Fibroblast of peridontal ligament (primary cell): ENCODE measurements at regions not wholly inside any gene's neighbourhood (a gene's known extent, or its start where the extent isn't known, plus 50 kb on each side); places are given as distances from the start of the nearest gene placed in this dataset.
A peak's percentile ranks its signal among the peaks of the same experiment; 100 is the strongest.
"Not testable (repeated sequence)": the region's sequence is repeated elsewhere in the genome, so short reads cannot be mapped to it uniquely, and the experiment has no call there.

ENCODE experiments used
- DNase-seq: peaks from one replicate; pipeline ENCODE4 v3.0.0-alpha.2; 2010; ENCODE audit errors: extremely low read depth

DNA sequence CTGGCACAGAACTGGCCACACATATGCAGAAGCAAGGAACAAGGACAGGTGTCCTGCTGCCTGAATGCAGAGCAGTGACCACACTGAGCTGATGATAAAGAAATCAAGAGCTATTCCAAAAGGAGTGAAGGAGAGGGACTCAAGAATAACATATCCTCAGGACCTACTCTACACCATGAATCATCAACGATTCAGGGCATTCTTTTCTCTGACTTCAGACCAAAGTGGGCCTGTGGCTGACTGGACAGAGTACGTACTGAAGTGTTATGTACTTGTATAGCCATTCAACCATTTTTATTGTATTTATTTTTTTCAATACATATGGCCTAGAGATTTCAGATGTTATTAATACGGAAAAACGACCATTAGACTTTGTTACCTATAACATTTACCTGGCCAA lies 177.5 kb upstream of the TMTC1 start:
- DNase-seq = no peak

DNA sequence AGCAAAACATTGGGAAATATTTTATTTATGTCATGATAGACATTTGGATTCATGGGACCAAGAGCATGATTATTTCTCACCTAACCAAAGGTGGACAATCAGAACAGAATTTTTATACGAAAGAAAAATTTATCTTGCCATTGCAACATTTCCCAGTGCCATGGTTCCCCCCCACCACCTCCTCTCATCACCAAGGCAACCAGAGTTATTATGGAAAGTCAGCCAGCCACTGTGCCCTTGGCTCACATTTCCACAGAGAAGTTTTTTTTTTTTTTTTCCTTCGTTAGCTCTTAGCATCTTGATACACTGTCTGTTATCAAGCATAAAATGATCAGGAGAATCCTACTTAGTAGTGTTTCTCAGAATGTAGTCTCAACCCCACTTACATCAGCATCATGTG lies 176.4 kb upstream of the TMTC1 start:
- no peak for DNase-seq

DNA sequence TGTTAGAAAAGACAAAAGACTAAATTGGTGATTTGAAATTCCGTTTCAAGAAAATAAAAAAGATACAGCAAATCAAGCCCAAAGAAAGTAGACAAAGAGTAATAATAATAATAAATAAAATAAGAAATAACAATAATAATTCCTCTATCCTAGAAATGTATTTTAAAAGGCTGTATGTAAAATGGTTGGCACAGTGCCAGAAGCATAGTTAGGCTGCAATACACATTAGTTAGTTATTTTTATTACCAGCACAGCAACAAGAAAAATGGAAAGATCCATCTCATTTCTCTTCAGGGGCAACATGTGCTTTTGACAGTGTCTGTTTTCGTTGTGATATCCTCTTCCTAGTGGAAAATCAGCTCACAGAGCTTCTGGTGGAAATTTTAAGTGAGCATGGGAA lies 174.1 kb upstream of the TMTC1 start:
- no peak for DNase-seq

DNA sequence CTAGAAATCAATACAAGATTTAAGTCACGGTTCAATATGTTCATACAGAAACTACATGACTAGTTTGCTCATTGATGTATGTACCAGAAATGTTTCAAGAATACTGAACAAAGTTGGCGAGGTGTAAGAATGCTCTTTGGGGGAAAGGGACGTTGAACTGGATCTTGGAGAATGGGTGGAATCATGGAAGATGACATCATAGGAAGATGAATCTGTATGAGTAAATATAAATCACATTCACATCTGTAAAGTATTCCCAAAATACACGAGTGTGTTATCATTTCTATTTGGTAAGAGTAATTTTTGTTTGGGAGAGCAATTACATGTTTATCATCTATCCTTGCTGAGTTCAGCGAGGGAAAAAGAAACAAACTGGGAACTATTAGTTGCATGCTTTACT lies 162.2 kb upstream of the TMTC1 start:
- DNase-seq = no peak

DNA sequence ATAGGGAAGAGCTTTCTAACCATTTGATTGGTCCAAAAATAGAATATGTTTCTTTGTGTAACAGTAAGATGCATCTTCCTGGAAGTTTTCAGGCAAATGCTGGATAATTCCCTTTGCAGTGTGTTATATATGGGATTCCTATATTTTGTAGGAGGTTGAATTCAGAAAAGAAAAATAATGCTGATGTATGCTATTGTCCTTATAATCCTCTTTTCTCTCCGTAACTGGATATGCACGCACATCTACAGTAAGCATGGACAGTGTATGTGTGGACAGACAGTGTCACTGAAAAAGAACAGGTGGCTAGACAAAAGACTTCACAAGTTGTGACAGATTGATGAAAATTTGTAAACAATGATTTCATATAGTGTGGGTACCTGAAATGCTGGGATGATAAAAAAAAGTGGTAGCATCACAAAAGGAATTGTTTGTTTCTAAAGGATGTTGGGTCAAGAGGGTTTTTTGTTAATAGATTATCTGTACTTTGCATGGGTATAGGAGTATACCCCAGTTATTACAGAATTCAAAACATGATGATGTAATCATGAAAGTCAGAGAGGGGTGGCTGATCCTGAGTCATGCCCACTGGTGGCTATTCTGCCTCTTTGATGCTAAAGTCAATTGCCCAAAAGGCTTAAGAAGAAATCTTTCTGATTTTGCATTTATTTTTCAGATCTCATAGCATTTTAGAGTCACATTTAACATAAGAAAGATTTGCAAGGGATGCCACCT lies 160.7 kb upstream of the TMTC1 start:
- DNase-seq = no peak

DNA sequence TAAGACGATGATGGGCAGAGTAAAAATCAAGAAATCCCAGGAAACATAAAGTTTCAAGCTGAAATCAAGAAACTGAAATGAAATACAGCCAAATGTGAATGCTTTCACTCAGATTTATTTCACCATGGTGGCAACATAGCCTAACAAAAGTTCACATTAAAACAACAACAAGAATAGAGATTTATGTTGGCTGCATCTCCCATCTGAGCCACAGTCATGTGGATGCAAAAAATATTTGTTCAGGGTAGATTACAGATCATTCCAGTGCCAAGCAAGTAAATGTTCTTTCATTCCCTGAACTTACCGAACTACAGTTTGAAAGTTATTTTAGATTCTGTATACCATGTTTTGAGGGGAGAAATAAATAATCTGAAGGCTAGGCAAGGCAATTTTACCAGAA lies 159.9 kb upstream of the TMTC1 start:
- DNase-seq = peak; percentile 21

DNA sequence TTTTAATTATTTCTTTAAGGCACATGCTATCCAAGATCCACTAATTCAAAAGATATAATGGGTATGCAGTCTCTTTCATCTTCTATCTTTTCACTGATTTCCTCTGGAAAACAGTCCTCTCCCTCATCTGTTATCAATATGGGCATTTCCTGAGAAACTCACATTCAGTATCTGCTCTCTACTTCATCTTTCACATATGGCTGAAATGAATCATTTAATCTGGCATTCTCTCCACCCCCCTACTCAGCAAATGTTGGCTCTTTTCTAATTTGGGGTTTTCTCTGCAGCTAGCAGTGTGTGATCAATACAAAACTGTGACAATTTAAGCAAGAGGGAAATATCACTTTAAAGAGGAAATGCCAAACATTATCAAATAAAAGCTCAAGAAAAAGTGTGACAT lies 157.1 kb upstream of the TMTC1 start:
- DNase-seq = no peak

DNA sequence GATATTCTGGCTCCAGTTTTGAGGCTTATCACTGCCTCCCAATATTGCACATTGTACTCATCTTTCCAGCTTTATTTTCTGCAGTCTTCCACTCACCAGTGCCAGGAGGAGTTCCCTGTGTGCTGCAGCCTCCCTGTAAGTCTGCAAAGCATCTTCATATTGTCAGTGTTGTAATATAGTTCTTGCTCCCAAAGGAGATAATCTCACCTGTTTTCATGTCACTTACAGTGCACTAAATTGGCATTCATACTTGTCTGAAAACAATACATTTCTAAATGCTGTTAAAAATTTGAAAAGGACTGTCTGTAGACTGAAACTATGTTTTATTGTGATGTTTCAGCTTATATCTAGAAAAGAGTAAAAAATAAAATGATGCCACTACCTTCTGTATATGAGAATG lies 146.8 kb upstream of the TMTC1 start:
- no peak for DNase-seq

DNA sequence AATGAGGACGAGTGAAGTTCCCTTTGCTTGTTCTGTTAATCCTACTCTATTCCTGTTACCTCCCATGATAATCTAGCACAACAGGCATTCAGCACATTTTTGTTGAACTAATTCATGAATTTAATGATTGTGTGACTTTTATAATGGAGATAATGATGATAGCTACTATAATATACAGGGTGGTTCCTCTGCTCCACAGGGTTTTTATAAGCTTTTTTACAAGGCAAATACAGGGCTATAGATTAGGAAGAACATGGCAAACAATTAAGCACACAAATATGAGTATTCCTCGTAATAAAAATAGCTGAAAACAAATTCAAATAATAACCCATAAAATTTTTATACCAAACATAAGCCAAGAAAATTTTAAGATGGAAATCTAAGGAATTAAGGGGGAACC lies 145.6 kb upstream of the TMTC1 start:
- no peak for DNase-seq

DNA sequence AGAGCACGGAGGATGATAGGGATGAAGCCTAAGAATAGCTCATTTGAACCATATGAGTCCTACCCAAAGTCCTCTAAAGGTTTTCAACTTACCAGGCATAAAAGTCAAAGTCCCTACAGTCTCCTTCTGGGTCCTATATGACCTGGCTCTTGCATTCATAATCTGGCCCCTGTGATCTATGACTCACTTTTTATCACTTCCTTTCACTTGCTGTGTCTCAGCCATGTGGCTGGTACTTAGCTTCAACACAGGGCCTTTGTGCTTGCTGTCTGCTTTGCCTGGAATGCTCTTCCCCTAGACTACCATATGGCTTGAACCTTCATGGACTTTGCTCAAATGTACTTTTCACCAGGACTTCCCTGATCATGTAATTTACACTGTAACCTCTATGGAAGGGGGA lies 137.6 kb upstream of the TMTC1 start:
- peak; percentile 1 for DNase-seq

DNA sequence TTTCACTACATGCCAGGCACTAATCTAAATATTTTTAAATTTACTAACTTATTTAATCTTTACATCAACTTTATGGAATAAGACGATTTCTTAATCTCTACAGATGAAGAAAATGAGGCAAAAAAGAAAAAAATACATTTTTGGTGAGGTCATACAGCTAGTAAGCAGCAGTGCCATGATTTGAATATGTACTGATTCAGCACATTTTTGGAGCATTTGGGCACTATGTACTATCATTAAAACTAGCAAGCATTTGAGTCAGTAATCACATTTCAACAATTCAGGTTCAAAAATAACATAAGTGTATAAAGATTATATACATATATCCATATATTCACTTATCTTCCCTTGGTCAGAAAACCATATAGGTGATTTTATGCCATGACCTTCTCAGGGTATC lies 124.4 kb upstream of the TMTC1 start:
- no peak for DNase-seq

DNA sequence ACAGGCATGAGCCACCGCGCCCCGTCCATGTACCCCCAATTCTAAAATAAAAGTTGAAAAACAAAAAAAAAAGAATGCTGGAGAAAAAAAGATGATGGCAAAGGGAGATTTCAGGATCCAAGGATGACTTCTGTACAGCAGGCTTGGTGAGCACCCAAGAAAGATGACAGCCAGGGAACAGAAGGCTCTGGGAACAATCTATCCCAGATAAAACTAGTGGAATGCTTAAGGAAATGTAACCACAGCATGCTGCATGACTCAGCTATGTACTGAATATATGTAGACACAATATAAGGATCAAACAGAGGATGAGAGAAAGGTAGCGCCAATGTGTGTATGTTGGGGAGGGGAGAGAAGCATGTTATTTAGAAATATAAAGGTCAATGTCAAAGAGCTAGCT lies 123.7 kb upstream of the TMTC1 start:
- DNase-seq = no peak

DNA sequence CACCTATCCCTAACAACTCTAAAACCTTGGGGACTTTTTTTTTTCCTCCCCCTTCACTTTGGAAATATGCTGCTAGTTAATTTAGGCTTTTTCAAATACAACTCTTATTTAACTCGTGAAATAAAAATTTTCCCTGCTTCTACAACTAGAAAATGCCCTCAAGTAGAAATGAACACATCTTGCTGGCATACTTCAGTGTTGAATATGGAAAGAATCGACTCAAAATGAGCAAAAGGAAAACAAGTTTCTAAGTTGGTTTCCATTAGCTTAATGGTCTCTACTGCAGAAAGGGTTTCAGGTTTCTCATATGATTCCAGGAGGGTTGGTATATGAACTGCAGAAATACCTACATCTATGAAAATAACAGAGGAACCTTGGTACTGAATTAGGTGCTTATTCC lies 118.3 kb upstream of the TMTC1 start:
- no peak for DNase-seq

DNA sequence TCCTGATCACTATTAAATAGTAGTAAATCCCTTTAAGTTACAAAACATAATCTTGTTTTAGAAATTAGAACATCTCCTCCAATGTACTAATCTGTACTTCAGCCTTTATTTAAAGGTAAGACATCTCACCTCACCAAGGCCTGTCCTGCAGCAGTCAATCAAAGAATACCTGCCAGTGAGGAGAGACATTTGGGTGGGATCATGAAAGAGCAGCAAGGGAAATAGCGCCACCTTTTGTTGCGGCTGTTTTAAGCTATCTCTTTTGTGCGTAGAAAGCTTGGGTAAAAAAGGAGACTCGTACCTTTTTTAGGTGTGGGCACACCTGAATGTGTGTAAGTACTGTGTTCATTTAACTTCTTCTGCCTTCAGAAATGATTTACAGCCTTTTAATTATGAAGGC lies 117.8 kb upstream of the TMTC1 start:
- no peak for DNase-seq

DNA sequence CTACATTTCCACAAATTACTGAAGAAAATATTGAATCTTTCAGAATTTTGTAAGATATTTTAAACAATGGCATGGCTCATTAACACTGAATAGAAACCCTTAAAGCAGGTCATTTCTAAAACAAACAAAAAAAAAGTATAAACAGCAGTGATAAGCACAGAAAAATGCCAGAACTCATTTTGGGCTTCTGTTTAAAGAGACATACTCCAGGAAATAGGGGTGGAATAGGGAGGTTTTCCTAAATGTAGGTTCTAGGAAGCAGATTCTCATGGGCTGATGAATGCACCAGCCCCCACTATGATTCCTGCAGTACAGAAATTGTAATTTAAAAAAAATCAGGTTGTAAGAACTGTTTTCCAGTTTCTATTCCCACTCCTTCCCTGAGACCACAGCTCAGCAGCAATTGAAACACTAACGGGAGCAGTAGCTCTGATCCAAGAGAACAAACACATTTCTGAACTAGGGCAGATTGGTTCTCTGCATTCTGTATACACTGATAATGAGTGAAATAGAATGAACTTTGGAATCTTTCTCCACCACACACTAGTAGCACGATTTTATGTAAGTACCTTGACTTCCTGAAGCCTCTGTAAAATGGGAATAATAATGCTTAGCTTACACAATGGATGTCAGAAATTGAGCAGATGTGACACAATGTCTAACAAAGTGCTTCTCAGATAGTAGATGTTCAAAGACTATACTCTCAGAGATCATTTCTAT lies 115.6 kb upstream of the TMTC1 start:
- DNase-seq = no peak

DNA sequence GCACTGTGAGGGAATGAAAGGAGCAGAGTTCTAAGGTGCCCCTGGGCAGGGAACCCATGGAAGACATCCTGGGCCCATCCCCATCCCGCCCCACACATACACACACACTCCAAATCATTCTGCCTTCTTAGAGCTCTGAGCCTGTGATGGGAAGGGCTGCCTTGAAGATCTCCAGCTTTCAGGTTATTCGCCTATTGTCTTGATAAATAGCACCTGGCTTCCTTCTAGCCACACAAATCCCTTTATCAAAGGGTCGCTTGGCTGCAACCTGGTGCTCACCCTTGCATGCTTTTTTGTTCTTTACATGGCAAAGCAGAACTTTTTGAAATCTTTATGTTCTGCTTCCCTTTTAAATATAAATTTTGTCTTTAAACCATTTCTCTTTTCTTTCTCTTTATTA lies 112.2 kb upstream of the TMTC1 start:
- DNase-seq = no peak

DNA sequence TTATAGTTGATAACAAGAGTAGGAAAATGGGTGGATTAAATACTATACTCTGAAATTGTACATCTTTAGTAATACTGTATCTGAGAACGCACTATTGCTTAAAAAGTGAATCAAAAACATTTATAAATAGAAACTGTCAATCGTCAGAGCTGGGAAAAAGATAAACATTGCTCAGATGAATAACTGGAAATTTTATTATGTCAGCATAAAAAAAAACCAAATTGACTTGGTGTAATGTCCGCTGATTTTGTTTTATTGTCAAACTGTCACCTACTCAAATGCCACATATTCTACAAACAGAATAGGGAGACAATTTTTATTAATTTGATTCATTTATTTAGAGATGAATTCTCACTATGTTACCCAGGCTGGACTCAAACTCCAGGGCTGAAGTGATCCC lies 109.3 kb upstream of the TMTC1 start:
- DNase-seq = no peak

DNA sequence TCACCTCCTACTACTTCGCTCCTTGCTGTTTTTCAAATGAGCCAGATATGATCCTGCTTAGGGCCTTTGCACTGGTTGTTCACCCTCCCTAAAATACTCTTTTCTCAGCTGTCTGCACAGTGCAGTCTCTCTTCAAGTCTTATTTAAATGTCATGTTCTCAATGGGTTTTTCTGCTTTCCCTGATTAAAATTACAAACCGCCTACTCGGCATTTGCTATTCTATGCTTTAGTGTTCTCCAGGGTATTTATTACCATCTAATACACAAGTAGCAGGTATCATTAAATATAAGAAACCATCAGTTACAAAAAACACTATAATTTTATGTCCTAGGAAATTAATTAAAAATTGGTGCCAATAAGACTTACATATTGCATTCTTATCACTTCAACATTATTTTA lies 108.0 kb upstream of the TMTC1 start:
- no peak for DNase-seq

DNA sequence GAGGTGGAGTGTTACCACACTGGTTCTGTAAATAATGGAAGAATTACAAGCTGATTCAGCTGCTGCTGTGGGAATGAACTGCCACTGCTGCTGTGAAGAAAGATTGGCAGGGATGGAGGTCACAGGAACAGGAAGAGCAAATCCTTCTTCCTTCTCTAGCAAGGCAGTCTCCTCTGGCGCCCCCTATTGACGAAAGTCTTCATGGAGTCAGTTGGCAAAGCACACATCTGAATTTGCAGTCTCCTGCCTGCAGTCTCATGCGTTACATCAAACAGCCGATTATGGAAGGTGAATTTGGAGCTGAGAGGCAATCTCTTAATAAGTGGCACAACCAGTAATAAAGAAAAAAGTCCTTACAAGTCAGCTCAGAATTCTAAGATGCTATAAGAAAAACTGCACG lies 106.0 kb upstream of the TMTC1 start:
- peak; percentile 64 for DNase-seq

DNA sequence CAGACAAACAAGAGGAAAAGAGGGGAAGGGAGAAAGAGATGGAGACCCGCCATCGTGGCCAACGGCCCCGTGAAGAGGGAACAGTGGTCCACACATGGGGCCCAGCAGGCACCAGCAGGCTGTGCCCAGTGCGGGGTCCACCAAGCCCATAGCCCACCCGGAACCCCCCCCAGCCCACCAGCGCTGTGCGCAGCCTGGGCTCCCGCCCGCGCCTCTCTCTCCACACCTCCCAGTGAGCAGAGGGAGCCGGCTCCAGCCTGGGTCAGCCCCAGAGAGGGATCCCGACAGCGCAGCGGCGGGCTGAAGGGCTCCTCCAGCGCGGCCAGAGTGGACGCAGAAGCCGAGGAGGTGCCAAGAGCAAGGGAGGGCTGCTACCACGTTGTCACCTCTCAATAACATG lies 105.0 kb upstream of the TMTC1 start:
- DNase-seq = no peak

DNA sequence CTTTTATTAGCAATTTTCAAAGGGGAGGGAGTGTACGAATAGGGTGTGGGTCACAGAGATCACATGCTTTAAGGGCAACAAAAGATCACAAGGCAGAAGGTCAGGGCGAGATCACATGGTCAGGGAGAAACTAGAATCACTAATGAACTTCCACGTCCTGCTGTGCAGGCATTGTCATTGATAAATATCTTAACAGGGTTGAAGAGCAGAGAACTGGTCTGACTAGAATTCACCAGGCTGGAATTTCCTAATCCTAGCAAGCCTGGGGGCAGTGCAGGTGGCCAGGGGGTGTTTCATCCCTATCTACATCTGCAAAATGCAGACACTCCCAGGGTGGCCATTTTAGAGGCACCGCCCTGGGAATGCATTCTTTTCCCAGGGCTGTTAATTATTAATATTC lies 101.2 kb upstream of the TMTC1 start:
- not testable (repeated sequence) for DNase-seq

DNA sequence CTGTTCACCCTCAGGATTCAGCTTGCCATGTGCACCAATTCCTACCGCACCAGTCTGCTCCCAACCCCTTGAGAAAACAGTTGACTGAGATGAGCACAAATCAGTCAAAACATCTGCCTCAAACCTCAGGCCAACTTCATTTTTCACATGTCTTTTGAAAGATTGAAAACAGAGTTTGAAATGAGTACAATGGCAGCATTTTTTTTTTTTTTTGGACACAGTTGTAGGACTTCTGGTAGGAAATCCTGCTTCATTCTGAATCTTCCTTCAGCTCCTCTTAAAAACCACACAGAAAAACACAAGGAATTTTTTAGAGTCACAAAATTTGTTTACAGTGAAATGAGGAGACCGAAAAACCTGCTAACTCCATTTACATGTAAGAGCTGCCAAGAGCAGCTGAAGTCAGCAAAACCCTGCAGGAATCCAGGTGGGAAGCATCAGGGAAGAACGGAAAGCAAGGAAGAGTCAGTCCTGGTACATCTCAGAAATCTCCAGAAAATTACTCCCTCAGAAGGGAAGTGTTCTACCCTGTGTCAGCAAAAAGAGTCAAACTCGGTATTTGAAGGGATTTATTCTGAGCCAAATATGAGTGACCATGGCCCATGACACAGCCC lies 100.3 kb upstream of the TMTC1 start:
- DNase-seq = no peak

DNA sequence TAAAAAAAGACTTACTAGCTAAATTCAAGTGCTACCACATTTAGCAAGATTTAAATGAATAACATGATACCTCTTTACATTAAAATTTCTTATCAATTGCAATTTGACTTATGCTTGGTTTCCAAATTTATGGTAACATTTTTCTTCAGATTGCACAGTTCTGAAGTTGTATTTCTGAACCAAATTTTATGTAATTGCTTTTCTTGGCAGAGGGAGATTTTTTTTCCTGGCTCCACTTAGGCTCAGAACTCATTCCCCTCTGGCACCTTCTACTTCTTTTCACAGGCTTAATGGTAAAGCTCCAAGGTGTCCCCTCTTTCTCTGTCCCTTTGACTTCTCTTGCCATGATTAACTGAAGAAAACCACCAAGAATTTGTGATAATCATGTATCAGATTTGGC lies 99.8 kb upstream of the TMTC1 start:
- no peak for DNase-seq
